PFSK-1 (cell line): ENCODE measurements at regions not wholly inside any gene's neighbourhood (a gene's known extent, or its start where the extent isn't known, plus 50 kb on each side); places are given as distances from the start of the nearest gene placed in this dataset.

Experiments used
- POLR2AphosphoS5 ChIP-seq: IDR thresholded peaks from 2 replicates; pipeline ENCODE4 v1.6.1; 2012; ENCODE audit warnings: low read depth, mild to moderate bottlenecking, control low read depth, low read length, moderate library complexity
- TF ChIP-seq, protein P1 (sequence below), 2 experiments: IDR thresholded peaks; 2 replicates each; pipeline versions ENCODE4 v1.6.1 to v1.8.0; 2011 to 2012; ENCODE audit warnings: low read depth in 2 of 2, low read length in 2 of 2, control low read depth in 1 of 2, inconsistent platforms in 1 of 2, mild to moderate bottlenecking in 1 of 2, moderate library complexity in 1 of 2; ENCODE audit not compliant: insufficient read depth in 1 of 2

DNA sequence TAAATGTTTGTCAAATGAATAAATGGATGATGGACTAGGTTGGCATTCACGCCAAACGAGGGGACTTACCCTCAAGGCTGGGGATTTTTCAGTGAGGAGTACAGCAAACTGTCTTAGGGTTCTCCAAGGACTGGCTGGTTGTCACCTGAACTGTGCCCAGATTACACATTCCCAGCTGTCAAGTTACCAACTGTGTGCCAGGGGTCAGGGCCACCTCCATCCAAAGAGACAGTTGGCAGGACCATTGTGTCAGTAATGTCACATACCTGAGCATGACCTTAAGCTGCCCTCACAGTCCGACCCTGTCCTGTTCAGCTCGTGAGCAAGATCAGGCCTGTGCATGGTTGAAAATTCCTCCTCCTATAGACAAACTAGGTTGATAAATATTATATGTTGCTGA lies 116.7 kb downstream of the MID1IP1 start:
- TF ChIP-seq POLR2AphosphoS5, result no peak
- TF ChIP-seq, protein P1, sequence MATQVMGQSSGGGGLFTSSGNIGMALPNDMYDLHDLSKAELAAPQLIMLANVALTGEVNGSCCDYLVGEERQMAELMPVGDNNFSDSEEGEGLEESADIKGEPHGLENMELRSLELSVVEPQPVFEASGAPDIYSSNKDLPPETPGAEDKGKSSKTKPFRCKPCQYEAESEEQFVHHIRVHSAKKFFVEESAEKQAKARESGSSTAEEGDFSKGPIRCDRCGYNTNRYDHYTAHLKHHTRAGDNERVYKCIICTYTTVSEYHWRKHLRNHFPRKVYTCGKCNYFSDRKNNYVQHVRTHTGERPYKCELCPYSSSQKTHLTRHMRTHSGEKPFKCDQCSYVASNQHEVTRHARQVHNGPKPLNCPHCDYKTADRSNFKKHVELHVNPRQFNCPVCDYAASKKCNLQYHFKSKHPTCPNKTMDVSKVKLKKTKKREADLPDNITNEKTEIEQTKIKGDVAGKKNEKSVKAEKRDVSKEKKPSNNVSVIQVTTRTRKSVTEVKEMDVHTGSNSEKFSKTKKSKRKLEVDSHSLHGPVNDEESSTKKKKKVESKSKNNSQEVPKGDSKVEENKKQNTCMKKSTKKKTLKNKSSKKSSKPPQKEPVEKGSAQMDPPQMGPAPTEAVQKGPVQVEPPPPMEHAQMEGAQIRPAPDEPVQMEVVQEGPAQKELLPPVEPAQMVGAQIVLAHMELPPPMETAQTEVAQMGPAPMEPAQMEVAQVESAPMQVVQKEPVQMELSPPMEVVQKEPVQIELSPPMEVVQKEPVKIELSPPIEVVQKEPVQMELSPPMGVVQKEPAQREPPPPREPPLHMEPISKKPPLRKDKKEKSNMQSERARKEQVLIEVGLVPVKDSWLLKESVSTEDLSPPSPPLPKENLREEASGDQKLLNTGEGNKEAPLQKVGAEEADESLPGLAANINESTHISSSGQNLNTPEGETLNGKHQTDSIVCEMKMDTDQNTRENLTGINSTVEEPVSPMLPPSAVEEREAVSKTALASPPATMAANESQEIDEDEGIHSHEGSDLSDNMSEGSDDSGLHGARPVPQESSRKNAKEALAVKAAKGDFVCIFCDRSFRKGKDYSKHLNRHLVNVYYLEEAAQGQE (IDR thresholded peaks at IDR 0.05; ENCODE audit: insufficient read depth in 1 of 2, low read depth in 2 of 2, low read length in 2 of 2), result no peak
